H1 (cell line): ENCODE measurements at regions not wholly inside any gene's neighbourhood (a gene's known extent, or its start where the extent isn't known, plus 50 kb on each side); places are given as distances from the start of the nearest gene placed in this dataset.

Source experiments
- CBX8 ChIP-seq: fragments of 300-800, 300-1000 bp; sonication (generic); IDR thresholded peaks from 2 replicates; pipeline ENCODE4 v1.7.1; 2016; ENCODE audit warnings: low read depth, low read length, borderline replicate concordance
- SP4 ChIP-seq: IDR thresholded peaks from 2 replicates; pipeline ENCODE4 v1.6.1; 2012; ENCODE audit warnings: low read length, inconsistent platforms

DNA sequence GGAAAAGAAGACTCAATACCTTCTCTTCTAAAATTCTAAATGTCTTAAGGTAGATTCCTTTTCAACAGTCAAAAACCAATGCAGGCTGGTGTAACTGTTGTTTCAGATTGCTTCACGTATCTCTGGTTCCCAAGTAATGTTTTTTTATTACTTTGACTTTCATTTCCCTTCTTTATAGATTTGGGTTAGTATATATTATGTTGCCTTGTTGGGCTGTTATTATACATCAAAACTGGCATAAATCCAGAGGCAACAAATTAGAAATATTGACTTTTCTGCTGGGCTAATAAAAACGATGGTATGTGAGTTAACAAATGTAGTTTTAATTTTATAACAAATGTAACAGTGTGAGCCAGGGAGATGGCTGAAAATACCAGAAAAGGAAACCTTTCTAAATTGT lies 444.7 kb upstream of the TENM3 start (continued):
- no peak for TF ChIP-seq SP4
- no peak for TF ChIP-seq CBX8
- TF ChIP-seq, all 59 proteins: peak for 0
